Thyroid gland (tissue), 4 donors: ENCODE measurements at regions not wholly inside any gene's neighbourhood (a gene's known extent, or its start where the extent isn't known, plus 50 kb on each side); places are given as distances from the start of the nearest gene placed in this dataset.

Experiments used
- POLR2A ChIP-seq, 2 donors: fragments of 450-650 bp; IDR thresholded peaks; one replicate each; pipeline ENCODE4 v1.6.1; 2017; ENCODE audit warnings: antibody characterized with exemption in 2 of 2, mild to moderate bottlenecking in 2 of 2, moderate library complexity in 1 of 2
- TF ChIP-seq, protein P1 (sequence below), 6 experiments: fragments of 200-600 bp in 3 of 6; fragments of 450-650 bp in 3 of 6; sonication (generic) in 3 of 6; IDR thresholded peaks; one replicate each; pipeline ENCODE4 v1.5.1; 2016 to 2019; ENCODE audit warnings: antibody characterized with exemption in 6 of 6, mild to moderate bottlenecking in 2 of 6, inconsistent platforms in 1 of 6, moderate library complexity in 1 of 6

DNA sequence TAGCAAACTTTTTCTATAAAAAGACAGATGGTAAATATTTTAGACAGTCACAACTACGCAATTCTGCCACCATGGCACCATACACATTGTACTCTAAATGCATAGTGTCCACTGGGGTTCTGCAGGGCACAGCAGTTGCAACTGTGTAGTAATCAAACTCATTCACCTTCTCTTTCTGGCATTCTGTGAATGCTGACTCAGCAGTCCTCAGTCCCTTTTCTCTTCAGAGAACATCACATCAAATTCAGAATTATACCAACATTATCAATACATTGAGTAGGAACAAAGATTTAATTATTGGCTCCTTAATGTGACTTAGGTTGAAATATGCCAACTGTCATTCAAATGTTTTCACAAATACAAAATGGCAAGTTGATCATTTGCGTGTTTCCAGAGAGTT lies 74.2 kb upstream of the N4BP1 start:
- no peak for TF ChIP-seq POLR2A (IDR thresholded peaks at IDR 0.05)
- TF ChIP-seq, protein P1, sequence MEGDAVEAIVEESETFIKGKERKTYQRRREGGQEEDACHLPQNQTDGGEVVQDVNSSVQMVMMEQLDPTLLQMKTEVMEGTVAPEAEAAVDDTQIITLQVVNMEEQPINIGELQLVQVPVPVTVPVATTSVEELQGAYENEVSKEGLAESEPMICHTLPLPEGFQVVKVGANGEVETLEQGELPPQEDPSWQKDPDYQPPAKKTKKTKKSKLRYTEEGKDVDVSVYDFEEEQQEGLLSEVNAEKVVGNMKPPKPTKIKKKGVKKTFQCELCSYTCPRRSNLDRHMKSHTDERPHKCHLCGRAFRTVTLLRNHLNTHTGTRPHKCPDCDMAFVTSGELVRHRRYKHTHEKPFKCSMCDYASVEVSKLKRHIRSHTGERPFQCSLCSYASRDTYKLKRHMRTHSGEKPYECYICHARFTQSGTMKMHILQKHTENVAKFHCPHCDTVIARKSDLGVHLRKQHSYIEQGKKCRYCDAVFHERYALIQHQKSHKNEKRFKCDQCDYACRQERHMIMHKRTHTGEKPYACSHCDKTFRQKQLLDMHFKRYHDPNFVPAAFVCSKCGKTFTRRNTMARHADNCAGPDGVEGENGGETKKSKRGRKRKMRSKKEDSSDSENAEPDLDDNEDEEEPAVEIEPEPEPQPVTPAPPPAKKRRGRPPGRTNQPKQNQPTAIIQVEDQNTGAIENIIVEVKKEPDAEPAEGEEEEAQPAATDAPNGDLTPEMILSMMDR (IDR thresholded peaks at IDR 0.05), result no peak
